HG02798 (cell line): ENCODE measurements at regions not wholly inside any gene's neighbourhood (a gene's known extent, or its start where the extent isn't known, plus 50 kb on each side); places are given as distances from the start of the nearest gene placed in this dataset.

Experiments
- ATAC-seq: cut with Tn5 transposase; IDR thresholded peaks from one replicate; pipeline ENCODE4 v1.9.1; 2021; ENCODE audit warnings: mild to moderate bottlenecking; ENCODE audit not compliant: unreplicated experiment, poor library complexity

DNA sequence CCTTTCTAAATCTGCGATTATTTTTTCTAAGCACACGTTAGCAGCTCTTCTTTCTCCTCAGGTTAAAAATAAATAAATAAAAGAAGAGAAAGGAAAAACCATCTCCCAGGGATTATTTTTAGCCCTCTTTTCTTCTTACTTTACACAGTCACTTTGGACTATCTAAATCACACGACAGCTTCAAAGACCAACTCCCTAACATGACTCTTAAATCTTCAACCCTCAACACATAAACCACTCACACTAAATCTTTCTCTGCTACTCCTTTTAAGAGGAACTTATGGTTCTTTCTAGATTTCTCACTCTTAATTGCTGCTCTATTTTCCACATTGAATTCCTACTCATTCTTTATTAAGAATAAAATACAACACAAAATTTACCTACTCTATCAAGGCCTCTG is 1095.0 kb upstream of the B3GALT2 start:
- no peak for ATAC-seq

DNA sequence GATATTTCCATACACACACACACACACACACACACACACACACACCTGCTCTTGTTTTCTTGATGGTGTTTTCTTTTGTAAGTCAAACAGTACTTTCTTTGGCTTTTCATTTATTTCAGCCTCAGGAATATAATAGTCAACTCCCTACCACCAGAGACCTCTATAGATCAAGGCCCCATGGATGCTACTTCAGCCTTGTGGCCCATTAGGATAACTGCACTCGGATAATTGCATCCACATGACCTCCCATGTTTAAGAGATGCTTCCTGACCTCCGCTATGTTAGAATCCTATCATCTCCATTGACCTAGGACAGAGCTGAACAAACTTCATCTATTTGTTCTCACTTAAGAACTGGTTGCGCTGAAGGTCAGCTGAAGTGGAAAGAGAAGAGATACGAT is 1094.0 kb upstream of the B3GALT2 start:
- no peak for ATAC-seq

DNA sequence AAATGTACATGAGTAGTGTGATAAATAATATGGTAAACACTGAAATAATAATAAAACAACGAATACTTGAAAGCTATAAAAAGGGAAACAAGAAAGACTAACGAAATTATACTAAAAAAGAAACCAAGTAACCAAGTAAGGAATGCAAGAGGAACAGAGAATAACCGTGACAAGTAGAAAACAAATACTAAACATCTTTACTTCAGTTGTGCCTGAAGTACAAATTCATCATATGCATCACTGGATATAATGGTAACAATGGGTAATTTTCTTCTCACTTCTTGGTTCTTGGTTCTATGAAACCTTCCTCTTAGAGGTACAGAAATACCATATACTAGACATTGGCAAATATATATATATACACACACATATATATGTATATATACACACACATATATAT is 1093.6 kb upstream of the B3GALT2 start:
- ATAC-seq, result peak; percentile 78

DNA sequence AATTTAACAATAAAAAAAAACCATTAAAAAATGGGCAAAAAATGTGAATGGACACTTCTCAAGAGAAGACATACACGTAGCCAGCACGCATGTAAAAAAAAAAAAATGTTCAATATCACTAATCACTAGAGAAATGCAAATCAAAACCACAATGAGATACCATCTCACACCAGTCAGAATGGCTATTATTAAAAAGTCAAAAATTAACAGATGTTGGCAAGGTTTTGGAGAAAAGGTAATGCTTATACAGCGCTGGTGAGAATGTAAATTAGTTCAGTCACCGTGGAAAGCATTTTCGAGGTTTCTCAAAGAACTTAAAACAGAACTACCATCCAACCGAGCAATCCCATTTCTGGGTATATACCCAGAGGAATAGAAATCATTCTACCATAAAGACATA is 1091.5 kb upstream of the B3GALT2 start:
- ATAC-seq, result peak; percentile 58

DNA sequence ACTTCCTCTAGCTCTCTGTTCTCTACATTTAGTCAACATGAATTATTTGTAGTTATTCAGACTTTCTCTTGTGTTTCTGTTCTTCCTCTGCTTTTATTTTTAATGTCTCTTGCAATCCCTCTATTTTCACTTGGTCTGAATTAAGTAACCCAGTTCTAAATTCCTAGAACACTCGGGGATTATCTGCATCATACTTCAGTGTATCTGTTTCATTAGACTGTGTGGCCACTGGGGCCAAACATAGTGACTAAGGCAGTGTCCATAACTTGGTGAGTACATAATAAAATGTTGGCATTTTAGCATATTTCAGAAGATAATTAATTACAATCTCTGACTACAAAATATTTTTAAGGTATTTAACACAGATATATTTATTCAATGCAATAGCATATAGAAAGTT is 1087.2 kb upstream of the B3GALT2 start:
- ATAC-seq, result no peak

DNA sequence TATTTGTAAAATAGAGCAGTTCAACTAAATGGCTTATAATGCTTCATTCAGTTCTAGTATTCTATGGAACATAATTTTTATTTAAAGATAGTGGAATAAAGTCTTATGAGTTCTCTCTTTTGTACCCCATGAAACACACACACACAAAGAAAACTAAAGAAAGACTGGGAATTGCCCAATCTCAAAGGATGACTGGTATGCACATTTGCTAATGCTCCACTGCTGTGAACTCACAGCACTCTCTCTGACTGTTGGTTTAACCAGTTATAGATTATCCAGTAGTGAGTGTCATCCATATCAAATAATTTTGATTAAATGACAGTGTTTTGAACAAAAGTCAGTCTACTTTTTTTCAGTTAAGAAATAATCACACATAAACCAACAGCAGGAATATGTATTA is 1082.4 kb upstream of the B3GALT2 start:
- ATAC-seq, result no peak

DNA sequence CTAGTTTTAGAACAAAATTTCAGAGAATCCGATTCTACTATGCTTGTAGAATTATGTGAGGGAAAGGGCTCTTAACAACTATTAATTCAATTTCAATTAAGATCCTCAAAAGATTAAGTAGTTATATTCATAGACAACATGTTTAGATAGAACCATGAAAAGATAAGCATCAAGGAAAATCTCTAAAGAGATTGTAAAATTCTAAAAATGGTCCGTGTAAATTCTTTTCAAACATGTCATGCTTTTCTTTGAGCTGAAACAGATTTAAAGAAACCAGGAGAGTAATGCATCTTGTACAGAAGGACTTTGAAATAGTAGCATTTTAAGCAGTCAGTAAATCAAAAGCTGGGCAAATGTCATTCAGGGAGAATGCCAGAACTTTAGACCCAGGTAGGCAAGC is 1080.6 kb upstream of the B3GALT2 start:
- ATAC-seq, result no peak

DNA sequence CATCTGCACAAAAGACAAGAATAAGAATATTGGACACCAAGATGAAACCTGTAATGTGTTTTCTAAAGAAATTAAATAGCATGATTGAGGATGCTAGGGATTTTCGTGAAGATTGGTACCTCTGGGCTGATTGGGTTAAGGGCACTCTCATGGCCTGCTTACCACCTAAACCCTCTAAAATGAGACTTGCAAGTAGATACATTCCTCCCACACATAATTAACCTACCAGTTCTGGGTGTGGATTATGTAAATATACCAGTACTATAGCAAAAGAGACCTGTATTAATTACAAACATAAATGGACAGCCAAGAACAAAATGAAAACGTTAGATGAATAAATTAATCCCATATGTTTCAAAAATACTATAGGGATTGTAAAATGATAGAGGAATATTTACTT is 1069.6 kb upstream of the B3GALT2 start:
- no peak for ATAC-seq

DNA sequence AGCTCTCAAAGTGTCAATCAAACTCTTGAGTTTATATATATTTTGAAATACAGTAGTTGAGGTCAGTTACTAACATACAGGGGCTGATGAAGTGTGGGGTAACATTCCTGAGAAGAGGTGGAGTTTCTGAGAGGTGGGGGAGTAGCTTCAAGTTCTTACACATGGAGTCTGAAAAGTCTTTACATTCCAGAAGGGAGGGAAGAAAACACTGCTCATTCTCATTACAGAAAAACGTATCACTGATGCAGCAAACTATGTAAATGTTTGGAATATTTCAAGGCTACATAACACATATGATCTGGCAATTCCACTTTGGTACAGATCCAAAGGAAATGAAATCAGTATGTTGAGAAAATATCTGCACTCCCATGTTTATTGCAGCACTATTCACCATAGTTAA is 1065.8 kb upstream of the B3GALT2 start:
- no peak for ATAC-seq

DNA sequence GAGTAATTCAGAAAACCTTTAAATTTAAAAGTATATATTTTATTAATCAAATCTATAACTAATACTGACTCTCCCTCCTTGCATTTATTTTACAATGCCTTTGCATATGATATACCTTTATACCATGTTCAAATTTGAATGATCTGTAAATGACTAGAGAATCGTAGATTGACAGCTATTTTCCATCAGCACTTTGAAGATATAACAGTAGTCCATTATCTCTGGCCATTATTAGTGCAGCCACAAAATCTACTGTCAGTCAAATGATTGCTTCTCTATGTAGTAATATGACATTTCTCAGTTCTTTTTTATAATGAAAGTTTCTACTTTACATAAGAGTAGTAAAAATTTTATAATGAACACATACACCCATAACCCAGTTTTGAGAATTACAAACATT is 1054.8 kb upstream of the B3GALT2 start:
- ATAC-seq, result no peak

DNA sequence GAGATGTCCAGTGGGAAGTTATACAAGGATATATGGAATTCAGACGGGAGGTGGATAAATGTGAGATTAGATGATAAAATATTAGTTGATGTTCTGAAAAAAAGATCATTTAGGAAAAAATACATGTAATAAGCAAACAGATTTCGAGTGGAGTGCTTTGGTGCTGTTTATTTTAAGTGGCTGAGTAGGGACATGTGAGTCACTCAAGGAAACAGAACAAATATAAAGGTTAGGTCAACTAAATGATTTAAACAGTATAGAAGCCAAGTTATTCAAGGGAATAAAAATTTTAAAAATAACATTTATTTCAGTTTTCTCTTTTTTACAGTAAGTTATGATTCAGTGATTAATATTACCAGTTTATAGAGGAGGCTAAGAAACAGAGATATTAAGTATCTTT is 1046.7 kb upstream of the B3GALT2 start:
- ATAC-seq, result no peak

DNA sequence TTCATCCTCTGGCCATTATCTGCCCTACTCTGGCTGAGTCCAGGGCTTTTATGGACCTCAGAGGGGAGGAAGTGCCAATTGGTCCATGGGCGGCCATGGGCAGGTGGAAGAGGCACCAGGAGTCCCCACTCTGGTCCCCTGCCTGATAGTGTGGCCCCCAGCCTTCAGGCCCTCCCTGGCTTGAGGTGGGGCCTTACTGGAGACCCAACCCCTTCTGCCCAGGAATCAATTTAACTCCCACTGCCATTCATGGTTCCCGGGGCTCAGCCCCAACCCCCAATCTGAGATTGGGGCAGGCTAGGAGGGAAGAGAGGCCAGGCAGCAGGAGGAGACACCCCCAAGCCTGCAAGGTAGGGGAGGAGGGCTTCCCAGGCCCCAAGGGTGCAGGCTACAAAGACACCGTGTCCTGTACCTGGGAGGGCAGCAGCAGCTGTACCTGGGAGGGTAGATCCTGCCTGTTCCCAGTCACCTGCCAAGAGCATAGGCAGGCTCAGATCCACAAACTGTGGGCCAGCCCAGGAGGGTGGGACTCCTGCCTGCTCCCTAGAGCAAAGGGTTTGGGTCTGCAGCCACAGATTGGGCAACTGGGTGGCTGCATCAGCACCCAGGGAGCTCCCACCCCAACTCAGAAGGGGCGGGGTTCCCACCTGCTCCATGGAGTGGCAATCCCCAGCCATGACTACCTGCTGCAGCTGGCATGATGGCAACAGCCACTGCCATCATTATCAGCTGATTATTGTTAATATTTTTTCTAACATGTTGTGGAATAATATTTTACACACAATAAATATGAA is 1044.1 kb upstream of the B3GALT2 start:
- ATAC-seq, result no peak

DNA sequence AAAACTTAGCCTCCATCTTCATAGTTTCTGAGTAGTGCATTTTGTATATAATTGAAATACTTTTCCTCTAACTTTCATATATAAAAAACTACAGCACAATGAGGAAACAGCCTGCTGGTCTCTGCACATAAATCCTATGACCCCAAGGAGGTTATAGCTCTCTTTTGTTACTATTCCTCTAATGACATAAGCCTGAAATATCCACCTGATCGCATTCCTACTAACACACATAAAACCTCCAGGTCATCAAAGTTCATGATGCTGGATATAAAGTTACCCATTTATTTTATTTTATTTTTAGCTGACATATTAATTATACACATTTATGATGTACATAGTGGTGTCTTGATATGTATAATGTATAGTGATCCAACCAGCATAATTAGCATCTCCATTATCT is 1042.0 kb upstream of the B3GALT2 start:
- no peak for ATAC-seq

DNA sequence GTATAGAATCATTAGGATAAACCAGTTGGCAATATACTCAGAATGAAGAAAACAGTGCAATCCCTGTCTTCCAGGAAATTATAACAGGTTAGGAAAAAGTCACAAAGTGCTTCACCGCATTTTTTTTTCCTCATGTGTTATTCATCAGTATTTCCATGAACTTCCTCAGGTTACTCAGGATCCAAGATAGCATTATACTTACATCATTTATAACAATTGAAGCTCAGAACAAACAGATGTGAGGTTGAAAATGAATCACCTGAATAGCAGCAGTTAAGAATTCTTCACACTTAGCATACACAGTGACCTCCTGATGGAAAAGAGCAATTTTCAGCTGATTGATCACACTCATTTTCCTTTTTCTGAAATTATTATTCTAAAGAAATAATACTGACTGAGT is 1040.7 kb upstream of the B3GALT2 start:
- no peak for ATAC-seq

DNA sequence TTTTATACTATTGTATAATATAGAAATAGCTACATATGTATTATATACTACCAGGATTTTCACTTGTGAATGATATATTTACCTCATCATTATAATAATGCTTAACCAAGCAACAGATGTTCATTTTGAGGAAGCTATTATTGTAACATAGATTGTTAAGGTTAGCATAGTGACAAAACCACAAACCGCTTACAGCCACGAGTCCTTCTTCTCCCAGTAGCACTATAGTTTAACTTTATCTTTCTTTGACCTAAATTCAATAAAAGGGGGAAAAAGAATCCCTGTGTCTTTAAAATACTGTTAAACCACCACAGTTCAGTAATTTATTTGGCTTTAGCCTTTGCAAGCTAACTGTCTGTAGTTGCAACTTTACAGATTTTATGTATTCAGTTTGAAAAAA is 1039.4 kb upstream of the B3GALT2 start:
- ATAC-seq, result peak; percentile 96

DNA sequence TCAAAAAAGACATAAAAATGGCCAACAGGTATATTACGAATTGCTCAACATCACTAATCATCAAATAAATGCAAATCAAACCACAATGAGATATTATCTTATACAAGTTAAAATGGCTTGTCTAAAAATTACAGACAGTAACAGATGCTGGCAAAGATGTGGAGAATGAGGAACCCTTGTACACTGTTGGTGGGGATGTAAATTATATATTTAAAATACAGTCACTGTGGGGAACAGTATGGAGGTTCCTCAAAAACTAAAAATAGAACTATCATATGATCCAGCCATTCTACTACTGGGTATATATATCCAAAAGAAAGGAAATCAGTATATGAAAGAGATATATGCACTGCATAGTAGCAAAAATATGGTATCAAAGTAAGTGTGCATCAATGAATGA is 1037.2 kb upstream of the B3GALT2 start:
- no peak for ATAC-seq

DNA sequence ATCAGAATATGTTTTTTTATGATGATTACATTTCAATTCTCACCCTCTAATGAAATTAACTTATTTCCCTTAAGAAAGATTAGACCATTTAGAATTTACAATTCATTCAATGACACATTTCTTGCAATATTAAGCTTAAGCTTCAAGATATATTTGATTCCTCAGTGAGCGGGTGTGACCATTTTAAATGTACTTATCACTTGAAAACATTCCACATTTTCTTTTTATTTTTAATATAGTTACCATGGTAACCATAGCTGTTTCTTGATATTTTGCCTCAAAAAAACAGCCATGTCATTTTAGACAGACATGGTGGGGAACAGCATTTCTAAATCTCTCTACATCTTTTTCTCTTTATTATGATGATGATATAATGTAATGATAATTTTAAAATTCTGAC is 1029.0 kb upstream of the B3GALT2 start:
- ATAC-seq, result no peak

DNA sequence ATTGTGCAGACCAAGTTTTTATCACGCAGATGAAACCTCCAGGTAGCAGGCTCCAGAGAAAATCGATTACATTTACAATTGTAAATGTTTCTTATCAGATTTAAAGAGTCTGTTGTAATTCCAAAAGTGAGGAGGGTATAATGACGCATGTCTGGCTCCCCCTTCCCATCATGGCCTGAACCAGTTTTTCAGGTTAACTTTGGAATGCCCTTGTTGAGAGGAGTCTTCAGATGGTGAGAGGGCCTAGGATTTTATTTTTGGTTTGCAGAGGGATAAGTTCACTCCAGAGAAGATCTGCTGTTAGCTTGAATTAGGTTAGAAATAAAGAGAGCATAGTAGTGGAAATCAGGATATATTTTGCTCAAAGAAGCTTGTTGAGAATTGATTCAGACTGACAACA is 1028.3 kb upstream of the B3GALT2 start:
- ATAC-seq, result no peak

DNA sequence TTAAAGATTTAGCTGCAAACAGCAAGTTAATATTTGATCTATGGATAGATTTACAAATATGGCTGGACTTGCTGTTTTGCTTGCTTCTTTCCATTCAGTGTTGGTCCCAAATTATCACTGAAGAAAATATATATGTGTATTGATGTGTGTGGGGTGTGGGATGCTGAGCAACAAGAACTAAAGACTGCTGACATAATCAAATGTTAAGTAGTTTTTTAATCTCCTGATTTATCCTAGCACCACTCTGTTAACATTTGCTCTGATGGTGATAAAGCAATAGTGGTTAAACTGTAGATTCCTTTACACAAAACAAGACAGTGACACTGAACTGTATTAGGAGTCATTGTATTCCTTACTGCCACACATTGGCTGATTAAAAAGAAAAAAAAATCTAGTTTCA is 1023.5 kb upstream of the B3GALT2 start:
- ATAC-seq, result no peak

DNA sequence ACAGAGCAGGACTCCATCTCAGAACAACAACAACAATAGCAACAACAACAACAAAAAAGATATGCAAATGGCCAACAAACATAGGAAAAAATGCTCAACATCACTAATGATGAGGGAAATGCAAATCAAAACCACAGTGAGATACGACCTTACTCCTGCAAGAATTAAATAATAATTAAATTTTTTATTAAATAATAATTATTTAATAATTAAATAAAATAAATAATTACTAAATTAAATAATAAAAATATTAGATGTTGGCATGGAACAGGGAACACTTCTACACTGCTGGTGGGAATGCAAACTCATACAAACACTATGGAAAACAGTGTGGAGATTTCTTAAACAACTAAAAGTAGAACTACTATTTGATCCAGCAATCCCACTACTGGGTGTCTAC is 1022.3 kb upstream of the B3GALT2 start:
- ATAC-seq, result no peak

DNA sequence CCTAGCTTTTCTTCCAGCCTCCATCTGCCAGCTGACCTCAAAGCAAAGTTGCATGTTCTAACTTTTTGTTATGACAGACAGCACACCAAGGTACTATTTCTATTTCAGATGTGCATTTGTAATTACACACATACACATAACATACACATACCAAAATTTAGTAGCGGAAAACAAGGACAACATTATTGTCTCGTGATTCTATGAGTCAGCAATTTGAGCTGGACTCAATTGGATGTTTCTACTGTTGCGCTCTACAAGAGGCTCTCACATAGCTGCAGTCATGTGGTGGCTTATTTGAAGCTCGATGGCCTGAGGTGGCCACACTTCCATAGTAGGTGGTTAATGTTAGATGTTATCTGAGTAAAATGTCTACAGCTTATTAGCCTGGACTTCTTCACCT is 1010.1 kb upstream of the B3GALT2 start:
- no peak for ATAC-seq

DNA sequence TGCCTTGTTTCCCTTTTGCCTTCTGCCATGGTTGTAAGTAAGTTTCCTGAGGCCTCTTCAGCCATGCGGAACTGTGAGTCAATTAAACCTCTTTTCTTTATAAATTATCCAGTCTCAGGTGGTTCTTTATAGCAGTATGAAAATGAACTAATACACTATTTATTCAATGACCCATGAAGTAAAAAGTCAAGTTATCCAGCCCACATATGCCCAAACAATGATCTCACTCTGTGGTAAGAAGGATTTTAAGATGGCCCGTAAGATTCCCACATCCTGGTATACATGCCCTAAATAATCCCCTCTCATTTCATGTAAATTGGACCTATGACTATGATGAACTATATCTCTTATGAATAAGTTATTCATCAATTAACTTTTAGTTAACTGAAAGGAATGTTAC is 1008.3 kb upstream of the B3GALT2 start:
- ATAC-seq, result no peak

DNA sequence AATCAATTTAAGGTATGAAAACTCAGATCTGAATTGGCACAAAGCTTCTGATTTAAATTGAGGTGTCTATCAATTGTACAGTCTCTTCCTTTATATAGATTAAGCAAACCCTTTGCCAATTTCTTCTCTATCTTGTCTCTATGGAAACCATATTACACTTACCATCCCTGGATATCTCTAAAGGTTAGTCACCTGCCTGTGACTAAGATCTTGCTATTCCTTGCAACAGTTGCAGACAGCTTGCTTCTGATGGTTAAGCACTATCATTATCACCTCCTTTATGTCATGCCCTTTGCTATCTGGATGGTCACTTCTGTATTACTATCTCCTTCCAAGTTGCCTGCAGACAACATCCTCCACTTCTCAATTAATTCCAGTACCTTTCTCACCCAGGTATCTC is 998.6 kb upstream of the B3GALT2 start:
- ATAC-seq, result no peak
